ENCODE measurements at regions not wholly inside any gene's neighbourhood (a gene's known extent, or its start where the extent isn't known, plus 50 kb on each side); places are given as distances from the start of the nearest gene placed in this dataset.
"Not testable (repeated sequence)": the region's sequence is repeated elsewhere in the genome, so short reads cannot be mapped to it uniquely, and the experiment has no call there.

GRCh38 chr2:111417026-111417425, 296.3 kb downstream of the BCL2L11 start:
- not testable (repeated sequence) for H3K9me3 ChIP-seq (ENCODE audit: control insufficient read depth, insufficient read depth, low read length)

GRCh38 chr2:111418091-111418875, 297.6 kb downstream of the BCL2L11 start:
- H3K36me3 ChIP-seq (ENCODE audit: insufficient read depth, low read length); H3K9ac ChIP-seq (ENCODE audit: low read depth, low read length); H3K9me3 ChIP-seq (ENCODE audit: control insufficient read depth, insufficient read depth, low read length); H3K4me1 ChIP-seq (ENCODE audit: insufficient read depth, low read length): not testable (repeated sequence)

More at GRCh38 chr2:111417026-111417425, 296.3 kb downstream of the BCL2L11 start:
- not testable (repeated sequence) for H3K4me1 ChIP-seq (ENCODE audit: insufficient read depth, low read length); H3K9ac ChIP-seq (ENCODE audit: low read depth, low read length); H3K36me3 ChIP-seq (ENCODE audit: insufficient read depth, low read length)

GRCh38 chr2:111420074-111420473, 299.4 kb downstream of the BCL2L11 start:
- not testable (repeated sequence) for H3K9ac ChIP-seq (ENCODE audit: low read depth, low read length); H3K4me1 ChIP-seq (ENCODE audit: insufficient read depth, low read length); H3K36me3 ChIP-seq (ENCODE audit: insufficient read depth, low read length); H3K9me3 ChIP-seq (ENCODE audit: control insufficient read depth, insufficient read depth, low read length)

GRCh38 chr2:111420835-111421234, 300.1 kb downstream of the BCL2L11 start:
- H3K36me3 ChIP-seq (ENCODE audit: insufficient read depth, low read length); H3K9ac ChIP-seq (ENCODE audit: low read depth, low read length); H3K4me1 ChIP-seq (ENCODE audit: insufficient read depth, low read length); H3K9me3 ChIP-seq (ENCODE audit: control insufficient read depth, insufficient read depth, low read length): not testable (repeated sequence)

GRCh38 chr2:111421949-111422348, 301.2 kb downstream of the BCL2L11 start:
- not testable (repeated sequence) for H3K9me3 ChIP-seq (ENCODE audit: control insufficient read depth, insufficient read depth, low read length); H3K4me1 ChIP-seq (ENCODE audit: insufficient read depth, low read length); H3K36me3 ChIP-seq (ENCODE audit: insufficient read depth, low read length)

GRCh38 chr2:111422562-111422961, 301.8 kb downstream of the BCL2L11 start:
- H3K4me1 ChIP-seq (ENCODE audit: insufficient read depth, low read length); H3K36me3 ChIP-seq (ENCODE audit: insufficient read depth, low read length); H3K9ac ChIP-seq (ENCODE audit: low read depth, low read length); H3K9me3 ChIP-seq (ENCODE audit: control insufficient read depth, insufficient read depth, low read length): not testable (repeated sequence)

More at GRCh38 chr2:111421949-111422348, 301.2 kb downstream of the BCL2L11 start:
- H3K9ac ChIP-seq (ENCODE audit: low read depth, low read length) = not testable (repeated sequence)

GRCh38 chr2:111423184-111423583, 302.5 kb downstream of the BCL2L11 start:
- H3K9me3 ChIP-seq (ENCODE audit: control insufficient read depth, insufficient read depth, low read length); H3K9ac ChIP-seq (ENCODE audit: low read depth, low read length); H3K4me1 ChIP-seq (ENCODE audit: insufficient read depth, low read length); H3K36me3 ChIP-seq (ENCODE audit: insufficient read depth, low read length): not testable (repeated sequence)

GRCh38 chr2:111424176-111424575, 303.5 kb downstream of the BCL2L11 start:
- not testable (repeated sequence) for H3K4me1 ChIP-seq (ENCODE audit: insufficient read depth, low read length); H3K9me3 ChIP-seq (ENCODE audit: control insufficient read depth, insufficient read depth, low read length); H3K36me3 ChIP-seq (ENCODE audit: insufficient read depth, low read length); H3K9ac ChIP-seq (ENCODE audit: low read depth, low read length)

GRCh38 chr2:111424851-111425309, 304.2 kb downstream of the BCL2L11 start:
- not testable (repeated sequence) for H3K4me1 ChIP-seq (ENCODE audit: insufficient read depth, low read length); H3K36me3 ChIP-seq (ENCODE audit: insufficient read depth, low read length); H3K9me3 ChIP-seq (ENCODE audit: control insufficient read depth, insufficient read depth, low read length); H3K9ac ChIP-seq (ENCODE audit: low read depth, low read length)

- not testable (repeated sequence) for H3K4me1 ChIP-seq (ENCODE audit: insufficient read depth, low read length); H3K9ac ChIP-seq (ENCODE audit: low read depth, low read length); H3K36me3 ChIP-seq (ENCODE audit: insufficient read depth, low read length); H3K9me3 ChIP-seq (ENCODE audit: control insufficient read depth, insufficient read depth, low read length)
Observed at GRCh38 chr2:111425789-111426201, 305.1 kb downstream of the BCL2L11 start.

GRCh38 chr2:111427346-111427745, 306.6 kb downstream of the BCL2L11 start:
- H3K9me3 ChIP-seq (ENCODE audit: control insufficient read depth, insufficient read depth, low read length); H3K4me1 ChIP-seq (ENCODE audit: insufficient read depth, low read length): not testable (repeated sequence)

GRCh38 chr2:111428915-111429314, 308.2 kb downstream of the BCL2L11 start:
- not testable (repeated sequence) for H3K36me3 ChIP-seq (ENCODE audit: insufficient read depth, low read length); H3K4me1 ChIP-seq (ENCODE audit: insufficient read depth, low read length); H3K9ac ChIP-seq (ENCODE audit: low read depth, low read length); H3K9me3 ChIP-seq (ENCODE audit: control insufficient read depth, insufficient read depth, low read length)

More at GRCh38 chr2:111427346-111427745, 306.6 kb downstream of the BCL2L11 start:
- H3K9ac ChIP-seq (ENCODE audit: low read depth, low read length); H3K36me3 ChIP-seq (ENCODE audit: insufficient read depth, low read length): not testable (repeated sequence)

- H3K36me3 ChIP-seq (ENCODE audit: insufficient read depth, low read length); H3K9ac ChIP-seq (ENCODE audit: low read depth, low read length); H3K4me1 ChIP-seq (ENCODE audit: insufficient read depth, low read length); H3K9me3 ChIP-seq (ENCODE audit: control insufficient read depth, insufficient read depth, low read length): not testable (repeated sequence)
Observed at GRCh38 chr2:111429353-111429752, 308.6 kb downstream of the BCL2L11 start.

- H3K4me1 ChIP-seq (ENCODE audit: insufficient read depth, low read length); H3K9ac ChIP-seq (ENCODE audit: low read depth, low read length); H3K9me3 ChIP-seq (ENCODE audit: control insufficient read depth, insufficient read depth, low read length); H3K36me3 ChIP-seq (ENCODE audit: insufficient read depth, low read length): not testable (repeated sequence)
Observed at GRCh38 chr2:111430817-111431661, 310.3 kb downstream of the BCL2L11 start.

- not testable (repeated sequence) for H3K9me3 ChIP-seq (ENCODE audit: control insufficient read depth, insufficient read depth, low read length); H3K36me3 ChIP-seq (ENCODE audit: insufficient read depth, low read length); H3K4me1 ChIP-seq (ENCODE audit: insufficient read depth, low read length); H3K9ac ChIP-seq (ENCODE audit: low read depth, low read length)
Observed at GRCh38 chr2:111432423-111432822, 311.7 kb downstream of the BCL2L11 start.

Data from ES-I3 (cell line).